ENCODE measurements at regions not wholly inside any gene's neighbourhood (a gene's known extent, or its start where the extent isn't known, plus 50 kb on each side); places are given as distances from the start of the nearest gene placed in this dataset.

- Histone ChIP-seq H3K4me3 (ENCODE audit: control insufficient read depth in 1 of 2, extremely low read depth in 1 of 2, low read length in 1 of 2) (no peak overlapping the region), H3K27me3 (replicated peaks in 1 of 2; ENCODE audit: control insufficient read depth in 2 of 2, extremely low read depth in 1 of 2, insufficient read depth in 2 of 2, low read length in 1 of 2) (peaks cover 0 to 3% of the 10 kb centered on the region in 2 experiments), H3K4me1 (ENCODE audit: control insufficient read depth in 1 of 2, extremely low read depth in 1 of 2, insufficient read depth in 2 of 2, low read length in 2 of 2) (no peaks in the 10 kb centered on the region), H3K9me3 (no peaks in the 10 kb centered on the region), H3K36me3 (ENCODE audit: control insufficient read depth in 2 of 2, extremely low read depth in 1 of 2, insufficient read depth in 1 of 2, low read length in 1 of 2) (no peaks in the 10 kb centered on the region), H3K27ac (ENCODE audit: low read length) (no peak overlapping the region)
- H3K36me3 Mint-ChIP-seq, result no peaks in the 10 kb centered on the region
- POLR2A ChIA-PET, result no interaction called here
- WGBS (ENCODE audit: insufficient coverage), result 87% methylated on average over 24 of the region's 31 CpGs
- no peak overlapping the region for H3K4me3 Mint-ChIP-seq
- DNase-seq (peak in 1 of 35 experiments; percentile 17), ATAC-seq (replicated peaks in 1 of 4) (no peak)
- no peaks in the 10 kb centered on the region for H3K9me3 Mint-ChIP-seq
- no peaks in the 10 kb centered on the region for H3K4me1 Mint-ChIP-seq
- H3K27me3 Mint-ChIP-seq, result no peaks in the 10 kb centered on the region
- H3K27ac Mint-ChIP-seq, result no peak overlapping the region
- CTCF ChIA-PET, result no interaction called here
Measured at GRCh38 chr22:48740731-48741405, 1086.8 kb downstream of the BRD1 start.

- Mint-ChIP-seq H3K4me1 (no peaks in the 10 kb centered on the region), H3K9me3 (no peaks in the 10 kb centered on the region), H3K4me3 (no peak overlapping the region), H3K27ac (no peak overlapping the region), H3K36me3 (no peaks in the 10 kb centered on the region), H3K27me3 (no peaks in the 10 kb centered on the region)
- Histone ChIP-seq H3K27ac (ENCODE audit: low read length) (no peak overlapping the region), H3K27me3 (replicated peaks in 1 of 2; ENCODE audit: control insufficient read depth in 2 of 2, extremely low read depth in 1 of 2, insufficient read depth in 2 of 2, low read length in 1 of 2) (peaks cover 0 to 3% of the 10 kb centered on the region in 2 experiments), H3K9me3 (no peaks in the 10 kb centered on the region), H3K4me1 (ENCODE audit: control insufficient read depth in 1 of 2, extremely low read depth in 1 of 2, insufficient read depth in 2 of 2, low read length in 2 of 2) (no peaks in the 10 kb centered on the region), H3K36me3 (ENCODE audit: control insufficient read depth in 2 of 2, extremely low read depth in 1 of 2, insufficient read depth in 1 of 2, low read length in 1 of 2) (no peaks in the 10 kb centered on the region), H3K4me3 (ENCODE audit: control insufficient read depth in 1 of 2, extremely low read depth in 1 of 2, low read length in 1 of 2) (no peak overlapping the region)
- ChIA-PET POLR2A (no interaction called here), CTCF (no interaction called here)
- ATAC-seq (replicated peaks in 1 of 4) (no peak), DNase-seq (peak in 1 of 35 experiments; percentile 8)
- WGBS (ENCODE audit: insufficient coverage), result 84% methylated on average over 19 of the region's 21 CpGs
Measured at GRCh38 chr22:48740086-48740730, 1087.5 kb downstream of the BRD1 start.

GRCh38 chr22:48739348-48740085, 1088.2 kb downstream of the BRD1 start:
- no peak overlapping the region for H3K4me3 Mint-ChIP-seq
- no peaks in the 10 kb centered on the region for H3K36me3 ChIP-seq (ENCODE audit: control insufficient read depth in 2 of 2, extremely low read depth in 1 of 2, insufficient read depth in 1 of 2, low read length in 1 of 2)
- no peaks in the 10 kb centered on the region for H3K4me1 ChIP-seq (ENCODE audit: control insufficient read depth in 1 of 2, extremely low read depth in 1 of 2, insufficient read depth in 2 of 2, low read length in 2 of 2)
- H3K27me3 ChIP-seq (replicated peaks in 1 of 2; ENCODE audit: control insufficient read depth in 2 of 2, extremely low read depth in 1 of 2, insufficient read depth in 2 of 2, low read length in 1 of 2), result peaks cover 0 to 6% of the 10 kb centered on the region in 2 experiments
- CTCF ChIA-PET, result no interaction called here
- no peaks in the 10 kb centered on the region for H3K4me1 Mint-ChIP-seq
- no peaks in the 10 kb centered on the region for H3K36me3 Mint-ChIP-seq
- H3K9me3 ChIP-seq, result no peaks in the 10 kb centered on the region
- no peaks in the 10 kb centered on the region for H3K27me3 Mint-ChIP-seq
- DNase-seq, result peak in 1 of 35 experiments; percentile 23
- H3K9me3 Mint-ChIP-seq, result no peaks in the 10 kb centered on the region
- H3K4me3 ChIP-seq (ENCODE audit: control insufficient read depth in 1 of 2, extremely low read depth in 1 of 2, low read length in 1 of 2), result no peak overlapping the region
- no peak overlapping the region for H3K27ac ChIP-seq (ENCODE audit: low read length)
- 89% methylated on average over 15 of the region's 23 CpGs for WGBS (ENCODE audit: insufficient coverage)
- no peak overlapping the region for H3K27ac Mint-ChIP-seq
- ATAC-seq (replicated peaks in 1 of 4), result no peak
- POLR2A ChIA-PET, result no interaction called here

GRCh38 chr22:48738204-48738980, 1089.3 kb downstream of the BRD1 start:
- DNase-seq (no peak), ATAC-seq (replicated peaks in 1 of 4) (no peak)
- Mint-ChIP-seq H3K27ac (no peak overlapping the region), H3K4me1 (no peaks in the 10 kb centered on the region), H3K4me3 (no peak overlapping the region), H3K36me3 (no peaks in the 10 kb centered on the region), H3K27me3 (peaks cover 0 to 3% of the 10 kb centered on the region in 2 donors), H3K9me3 (no peaks in the 10 kb centered on the region)
- Histone ChIP-seq H3K4me3 (ENCODE audit: control insufficient read depth in 1 of 2, extremely low read depth in 1 of 2, low read length in 1 of 2) (no peak overlapping the region), H3K4me1 (ENCODE audit: control insufficient read depth in 1 of 2, extremely low read depth in 1 of 2, insufficient read depth in 2 of 2, low read length in 2 of 2) (no peaks in the 10 kb centered on the region), H3K27me3 (replicated peaks in 1 of 2; ENCODE audit: control insufficient read depth in 2 of 2, extremely low read depth in 1 of 2, insufficient read depth in 2 of 2, low read length in 1 of 2) (peaks cover 0 to 6% of the 10 kb centered on the region in 2 experiments), H3K27ac (ENCODE audit: low read length) (no peak overlapping the region), H3K9me3 (no peaks in the 10 kb centered on the region), H3K36me3 (ENCODE audit: control insufficient read depth in 2 of 2, extremely low read depth in 1 of 2, insufficient read depth in 1 of 2, low read length in 1 of 2) (no peaks in the 10 kb centered on the region)
- 81% methylated on average over 17 of the region's 20 CpGs for WGBS (ENCODE audit: insufficient coverage)
- ChIA-PET POLR2A (no interaction called here), CTCF (no interaction called here)

- Mint-ChIP-seq H3K27me3 (peaks cover 0 to 3% of the 10 kb centered on the region in 2 donors), H3K4me3 (no peak overlapping the region), H3K27ac (no peak overlapping the region), H3K36me3 (no peaks in the 10 kb centered on the region), H3K9me3 (no peaks in the 10 kb centered on the region), H3K4me1 (no peaks in the 10 kb centered on the region)
- Histone ChIP-seq H3K27ac (ENCODE audit: low read length) (no peak overlapping the region), H3K9me3 (no peaks in the 10 kb centered on the region), H3K4me1 (ENCODE audit: control insufficient read depth in 1 of 2, extremely low read depth in 1 of 2, insufficient read depth in 2 of 2, low read length in 2 of 2) (no peaks in the 10 kb centered on the region), H3K36me3 (ENCODE audit: control insufficient read depth in 2 of 2, extremely low read depth in 1 of 2, insufficient read depth in 1 of 2, low read length in 1 of 2) (no peaks in the 10 kb centered on the region), H3K4me3 (ENCODE audit: control insufficient read depth in 1 of 2, extremely low read depth in 1 of 2, low read length in 1 of 2) (no peak overlapping the region), H3K27me3 (replicated peaks in 1 of 2; ENCODE audit: control insufficient read depth in 2 of 2, extremely low read depth in 1 of 2, insufficient read depth in 2 of 2, low read length in 1 of 2) (peaks cover 0 to 6% of the 10 kb centered on the region in 2 experiments)
- POLR2A ChIA-PET, result no interaction called here
- 77% methylated on average over 21 of the region's 22 CpGs for WGBS (ENCODE audit: insufficient coverage)
- ATAC-seq (replicated peaks in 1 of 4) (no peak), DNase-seq (no peak)
- CTCF ChIA-PET, result no interaction called here
Measured at GRCh38 chr22:48737461-48738203, 1090.0 kb downstream of the BRD1 start.

Data from T-cell (primary cell).